Lower leg skin (tissue), 4 donors: ENCODE measurements at regions not wholly inside any gene's neighbourhood (a gene's known extent, or its start where the extent isn't known, plus 50 kb on each side); places are given as distances from the start of the nearest gene placed in this dataset.

Experiments
- DNase-seq, 2 donors: peaks; one replicate each; pipeline ENCODE4 v3.0.0-alpha.2; 2019; ENCODE audit warnings: low spot score in 2 of 2
- H3K4me3 ChIP-seq: fragments of 200-600 bp; sonication (generic); 2 replicates; pipeline ENCODE4 v1.5.1; 2017; ENCODE audit warnings: mild to moderate bottlenecking, low read depth; ENCODE audit not compliant: poor library complexity, severe bottlenecking
- CTCF ChIP-seq, 3 donors: fragments of 450-650 bp; IDR thresholded peaks; one replicate each; pipeline ENCODE4 v1.5.1; 2016; ENCODE audit warnings: antibody characterized with exemption in 3 of 3, mild to moderate bottlenecking in 3 of 3, moderate library complexity in 2 of 3
- POLR2A ChIP-seq, 2 donors: fragments of 450-650 bp; IDR thresholded peaks; one replicate each; pipeline ENCODE4 v1.6.1; 2016 to 2017; ENCODE audit warnings: antibody characterized with exemption in 2 of 2, mild to moderate bottlenecking in 1 of 2, moderate library complexity in 1 of 2
- WGBS, 2 donors: methylation state at CpG; one replicate each; pipeline ENCODE4 v1.1.5; 2018; 5-methylcytosine and 5-hydroxymethylcytosine counted together
- intact Hi-C: fragments of 100-400 bp; cut with DNase I; formaldehyde crosslinking; loops from one replicate; pipeline ENCODE4 v1.15.0; 2023; ENCODE audit warnings: low total_unique reads

GRCh38 chr5:96562614-96563013 is 99.6 kb upstream of the CAST start:
- TF ChIP-seq POLR2A (IDR thresholded peaks at IDR 0.05): no peak
- no peak for TF ChIP-seq CTCF (IDR thresholded peaks at IDR 0.05)
- intact Hi-C loops: no loop called here
- no peak overlapping the region for H3K4me3 ChIP-seq
- no peak for DNase-seq

- intact Hi-C loops: no loop called here
- no peak overlapping the region for H3K4me3 ChIP-seq
- TF ChIP-seq CTCF (IDR thresholded peaks at IDR 0.05) (no peak), POLR2A (IDR thresholded peaks at IDR 0.05) (no peak)
- DNase-seq: no peak
- 82 to 89% methylated on average over 3 of the region's 3 CpGs for WGBS, 2 donors
These were observed 98.4 kb upstream of the CAST start for GRCh38 chr5:96563816-96564215.

GRCh38 chr5:96565582-96566265 is 96.5 kb upstream of the CAST start:
- intact Hi-C loops: no loop called here
- no peak for TF ChIP-seq CTCF (IDR thresholded peaks at IDR 0.05)
- no peak for TF ChIP-seq POLR2A (IDR thresholded peaks at IDR 0.05)
- no peak overlapping the region for H3K4me3 ChIP-seq
- 57 to 67% methylated on average over 8 of the region's 8 CpGs for WGBS, 2 donors
- no peak for DNase-seq

GRCh38 chr5:96566833-96567587 is 95.2 kb upstream of the CAST start:
- 11 to 16% methylated on average over 8 of the region's 8 CpGs for WGBS, 2 donors
- no peak overlapping the region for H3K4me3 ChIP-seq
- intact Hi-C loops: no loop called here

GRCh38 chr5:96569332-96569731 is 92.8 kb upstream of the CAST start:
- no peak overlapping the region for H3K4me3 ChIP-seq
- TF ChIP-seq POLR2A (IDR thresholded peaks at IDR 0.05) (no peak), CTCF (IDR thresholded peaks at IDR 0.05) (no peak)
- WGBS, 2 donors: 91 to 93% methylated on average over 4 of the region's 4 CpGs
- intact Hi-C loops: no loop called here
- DNase-seq: no peak

More at GRCh38 chr5:96566833-96567587, 95.2 kb upstream of the CAST start:
- DNase-seq: no peak
- TF ChIP-seq POLR2A (IDR thresholded peaks at IDR 0.05) (no peak), CTCF (IDR thresholded peaks at IDR 0.05) (no peak)
